HEK293T (cell line): ENCODE measurements at regions not wholly inside any gene's neighbourhood (a gene's known extent, or its start where the extent isn't known, plus 50 kb on each side); places are given as distances from the start of the nearest gene placed in this dataset.

Experiments
- ARNT ChIP-seq: fragments of 450-650 bp; IDR thresholded peaks from 2 replicates; pipeline ENCODE4 v1.6.1; 2017; ENCODE audit warnings: mild to moderate bottlenecking
- BHLHE40 ChIP-seq: fragments of 450-650 bp; IDR thresholded peaks from 2 replicates; pipeline ENCODE4 v1.6.1; 2016; ENCODE audit warnings: mild to moderate bottlenecking, moderate library complexity, borderline replicate concordance
- ELF4 ChIP-seq: fragments of 450-650 bp; IDR thresholded peaks from 2 replicates; pipeline ENCODE4 v1.6.1; 2017; ENCODE audit warnings: antibody characterized with exemption
- FOXK2 ChIP-seq: fragments of 450-650 bp; IDR thresholded peaks from 2 replicates; pipeline ENCODE4 v1.6.1; 2016; ENCODE audit warnings: mild to moderate bottlenecking
- FOXM1 ChIP-seq: fragments of 450-650 bp; IDR thresholded peaks from 2 replicates; pipeline ENCODE4 v1.6.1; 2017; ENCODE audit warnings: mild to moderate bottlenecking, borderline replicate concordance
- HDGF ChIP-seq: fragments of 450-650 bp; IDR thresholded peaks from 2 replicates; pipeline ENCODE4 v1.6.1; 2017; ENCODE audit warnings: antibody characterized with exemption, borderline replicate concordance
- LEF1 ChIP-seq: fragments of 450-650 bp; IDR thresholded peaks from 2 replicates; pipeline ENCODE4 v1.6.1; 2017; ENCODE audit warnings: mild to moderate bottlenecking, borderline replicate concordance
- SP1 ChIP-seq: fragments of 450-650 bp; IDR thresholded peaks from 2 replicates; pipeline ENCODE4 v1.6.1; 2017
- SUZ12 ChIP-seq: fragments of 450-650 bp; IDR thresholded peaks from 2 replicates; pipeline ENCODE4 v1.6.1; 2016; ENCODE audit warnings: mild to moderate bottlenecking
- TARDBP ChIP-seq: fragments of 450-650 bp; IDR thresholded peaks from 2 replicates; pipeline ENCODE4 v1.6.1; 2016
- ZNF384 ChIP-seq: fragments of 450-650 bp; IDR thresholded peaks from 2 replicates; pipeline ENCODE4 v1.6.1; 2016

DNA sequence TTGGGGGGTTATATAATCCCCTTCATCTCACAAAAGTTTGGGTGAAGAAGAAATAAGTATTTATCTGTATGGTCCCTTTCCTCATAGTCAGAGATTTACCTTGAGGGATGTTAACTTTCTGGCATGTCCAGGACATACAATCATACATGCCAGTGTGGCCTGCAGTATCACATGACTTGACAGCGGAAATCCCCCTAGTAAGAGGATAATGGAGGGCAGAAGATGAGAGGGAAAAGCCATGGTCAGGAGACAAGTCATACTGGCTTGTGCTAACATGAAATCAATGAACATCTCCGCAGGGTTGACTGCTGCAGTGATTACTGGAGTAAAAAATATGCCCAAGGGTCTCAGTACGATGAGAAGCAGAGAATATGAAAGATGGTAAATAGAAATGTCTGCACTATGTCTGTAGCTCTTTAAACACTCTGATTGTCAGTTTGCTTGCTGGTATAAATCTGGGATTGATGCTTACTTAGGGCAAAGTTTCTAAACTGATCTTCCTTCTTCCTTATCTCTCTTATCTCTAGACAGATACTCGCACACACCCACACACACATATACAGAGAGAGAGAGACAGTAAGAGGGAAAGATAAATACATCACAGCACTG lies 1385.6 kb upstream of the ADGRL3 start:
- no peak for TF ChIP-seq TARDBP
- no peak for TF ChIP-seq SUZ12
- TF ChIP-seq ARNT = no peak
- no peak for TF ChIP-seq ZNF384
- TF ChIP-seq HDGF = no peak
- no peak for TF ChIP-seq BHLHE40
- TF ChIP-seq SP1 = no peak
- no peak for TF ChIP-seq FOXK2
- TF ChIP-seq LEF1 = no peak
- no peak for TF ChIP-seq FOXM1
- no peak for TF ChIP-seq ELF4
